Uterus (tissue), 3 donors: ENCODE measurements at regions not wholly inside any gene's neighbourhood (a gene's known extent, or its start where the extent isn't known, plus 50 kb on each side); places are given as distances from the start of the nearest gene placed in this dataset.

Experiments
- DNase-seq, 2 donors: peaks; one replicate each; pipeline ENCODE4 v3.0.0-alpha.2; 2019 to 2020
- H3K27ac ChIP-seq, 2 donors: fragments of 200-600 bp; sonication (generic); 1 replicate in 1 of 2; 2 replicates in 1 of 2; pipeline ENCODE4 v1.5.1; 2016 to 2018
- H3K27me3 ChIP-seq, 2 donors: fragments of 200-600 bp; sonication (generic); one replicate each; pipeline ENCODE4 v1.5.1; 2018 to 2019; ENCODE audit warnings: control low read depth in 1 of 2
- H3K36me3 ChIP-seq, 2 donors: fragments of 200-600 bp; sonication (generic); one replicate each; pipeline ENCODE4 v1.5.1; 2019; ENCODE audit warnings: control low read depth in 1 of 2
- H3K4me1 ChIP-seq, 2 donors: fragments of 200-600 bp; sonication (generic); one replicate each; pipeline ENCODE4 v1.5.1; 2018 to 2019; ENCODE audit warnings: control low read depth in 1 of 2
- H3K4me3 ChIP-seq, 2 donors: fragments of 200-600 bp; sonication (generic); 1 replicate in 1 of 2; 2 replicates in 1 of 2; pipeline ENCODE4 v1.5.1; 2018 to 2019; ENCODE audit warnings: mild to moderate bottlenecking in 1 of 2
- H3K9me3 ChIP-seq, 2 donors: fragments of 200-600 bp; sonication (generic); one replicate each; pipeline ENCODE4 v1.5.1; 2019; ENCODE audit warnings: control low read depth in 1 of 2
- CTCF ChIP-seq, 4 experiments: fragments of 200-600 bp in 2 of 4; fragments of 450-650 bp in 2 of 4; sonication (generic) in 2 of 4; IDR thresholded peaks; one replicate each; pipeline ENCODE4 v1.5.1; 2016 to 2019; ENCODE audit warnings: antibody characterized with exemption in 4 of 4, mild to moderate bottlenecking in 2 of 4, moderate library complexity in 1 of 4
- POLR2A ChIP-seq, 2 donors: fragments of 450-650 bp; IDR thresholded peaks; one replicate each; pipeline ENCODE4 v1.6.1; 2016; ENCODE audit warnings: antibody characterized with exemption in 2 of 2, mild to moderate bottlenecking in 1 of 2, moderate library complexity in 1 of 2
- intact Hi-C: fragments of 100-400 bp; cut with DNase I; formaldehyde crosslinking; loops from one replicate; pipeline ENCODE4 v1.15.1; 2023; ENCODE audit warnings: low total_unique reads
- donor health status: DM: yes; HTN: yes; CAD: no.

- intact Hi-C loops = no loop called here
- TF ChIP-seq POLR2A (IDR thresholded peaks at IDR 0.05) (no peak), CTCF (IDR thresholded peaks at IDR 0.05) (no peak)
Measured at GRCh38 chr3:102133376-102133775, 284.1 kb downstream of the NFKBIZ start.

GRCh38 chr3:102135316-102135715 lies 286.0 kb downstream of the NFKBIZ start:
- H3K36me3 ChIP-seq = no peaks in the 10 kb centered on the region
- peaks cover 0 to 8% of the 10 kb centered on the region in 2 donors for H3K4me1 ChIP-seq
- H3K27me3 ChIP-seq = no peaks in the 10 kb centered on the region
- H3K4me3 ChIP-seq = no peak overlapping the region
- no peaks in the 10 kb centered on the region for H3K9me3 ChIP-seq
- no peak for TF ChIP-seq POLR2A (IDR thresholded peaks at IDR 0.05)
- no peak for TF ChIP-seq CTCF (IDR thresholded peaks at IDR 0.05)
- intact Hi-C loops = no loop called here
- H3K27ac ChIP-seq = no peak overlapping the region
- DNase-seq = no peak

More at GRCh38 chr3:102133376-102133775, 284.1 kb downstream of the NFKBIZ start:
- no peak for DNase-seq
- H3K4me3 ChIP-seq = no peak overlapping the region
- no peaks in the 10 kb centered on the region for H3K27me3 ChIP-seq
- H3K36me3 ChIP-seq = no peaks in the 10 kb centered on the region
- no peaks in the 10 kb centered on the region for H3K9me3 ChIP-seq
- H3K27ac ChIP-seq = peak overlapping the region; percentile 89 to 92
- peaks cover 0 to 8% of the 10 kb centered on the region in 2 donors for H3K4me1 ChIP-seq

GRCh38 chr3:102136183-102136582 lies 286.9 kb downstream of the NFKBIZ start:
- no peak overlapping the region for H3K27ac ChIP-seq
- TF ChIP-seq POLR2A (IDR thresholded peaks at IDR 0.05) (no peak), CTCF (IDR thresholded peaks at IDR 0.05) (no peak)

GRCh38 chr3:102140116-102140515 lies 290.8 kb downstream of the NFKBIZ start:
- TF ChIP-seq CTCF (IDR thresholded peaks at IDR 0.05) = no peak
- TF ChIP-seq POLR2A (IDR thresholded peaks at IDR 0.05) = no peak
- Histone ChIP-seq H3K36me3 (no peaks in the 10 kb centered on the region), H3K4me1 (peaks cover 0 to 7% of the 10 kb centered on the region in 2 donors), H3K27ac (no peak overlapping the region), H3K27me3 (no peaks in the 10 kb centered on the region), H3K4me3 (no peak overlapping the region), H3K9me3 (no peaks in the 10 kb centered on the region)
- DNase-seq = no peak
- intact Hi-C loops = no loop called here

More at GRCh38 chr3:102136183-102136582, 286.9 kb downstream of the NFKBIZ start:
- no peaks in the 10 kb centered on the region for H3K36me3 ChIP-seq
- H3K27me3 ChIP-seq = no peaks in the 10 kb centered on the region
- H3K4me3 ChIP-seq = no peak overlapping the region
- H3K9me3 ChIP-seq = no peaks in the 10 kb centered on the region
- DNase-seq = no peak
- intact Hi-C loops = no loop called here
- H3K4me1 ChIP-seq = peaks cover 0 to 1% of the 10 kb centered on the region in 2 donors

GRCh38 chr3:102141096-102141927 lies 292.0 kb downstream of the NFKBIZ start:
- no peak for TF ChIP-seq POLR2A (IDR thresholded peaks at IDR 0.05)
- no peak for TF ChIP-seq CTCF (IDR thresholded peaks at IDR 0.05)
- Histone ChIP-seq H3K4me1 (peaks cover 0 to 7% of the 10 kb centered on the region in 2 donors), H3K27me3 (no peaks in the 10 kb centered on the region), H3K4me3 (no peak overlapping the region), H3K36me3 (no peaks in the 10 kb centered on the region), H3K9me3 (no peaks in the 10 kb centered on the region), H3K27ac (peak overlapping the region; percentile 61 to 68)
- intact Hi-C loops = no loop called here
- DNase-seq = no peak
